ENCODE measurements at regions not wholly inside any gene's neighbourhood (a gene's known extent, or its start where the extent isn't known, plus 50 kb on each side); places are given as distances from the start of the nearest gene placed in this dataset.

- TF ChIP-seq POLR2A (IDR thresholded peaks at IDR 0.05) (no peak), CTCF (IDR thresholded peaks at IDR 0.05) (no peak), POLR2AphosphoS5 (IDR thresholded peaks at IDR 0.05) (no peak)
Observed at GRCh38 chr13:38590230-38590629, 96.6 kb upstream of the FREM2 start.

Measured in gastroesophageal sphincter (tissue), 3 donors.